IMR-90 (cell line): ENCODE measurements at regions not wholly inside any gene's neighbourhood (a gene's known extent, or its start where the extent isn't known, plus 50 kb on each side); places are given as distances from the start of the nearest gene placed in this dataset.

ENCODE experiments used
- CEBPB ChIP-seq: IDR thresholded peaks from 2 replicates; pipeline ENCODE4 v1.6.1; 2012; ENCODE audit warnings: low read depth, low read length, improper control_type of control experiment
- FOS ChIP-seq: fragments of 150-350 bp; IDR thresholded peaks from 2 replicates; pipeline ENCODE4 v1.6.1; 2016; ENCODE audit warnings: low read depth, low read length
- MAFK ChIP-seq: IDR thresholded peaks from 2 replicates; pipeline ENCODE4 v1.6.1; 2012; ENCODE audit warnings: low read depth, low read length, improper control_type of control experiment
- MAZ ChIP-seq: IDR thresholded peaks from 2 replicates; pipeline ENCODE4 v1.6.1; 2012; ENCODE audit warnings: low read depth, mild to moderate bottlenecking, low read length, improper control_type of control experiment, moderate library complexity, borderline replicate concordance
- MXI1 ChIP-seq: IDR thresholded peaks from 2 replicates; pipeline ENCODE4 v1.6.1; 2012; ENCODE audit warnings: low read depth, mild to moderate bottlenecking, low read length, moderate library complexity, borderline replicate concordance
- NFE2L2 ChIP-seq: fragments of 150-350 bp; IDR thresholded peaks from 2 replicates; pipeline ENCODE4 v1.6.1; 2016; ENCODE audit warnings: low read depth, mild to moderate bottlenecking, low read length
- POLR2A ChIP-seq: IDR thresholded peaks from 2 replicates; pipeline ENCODE4 v1.6.1; 2012; ENCODE audit warnings: mild to moderate bottlenecking, low read depth, low read length
- RAD21 ChIP-seq: IDR thresholded peaks from 2 replicates; pipeline ENCODE4 v1.6.1; 2012; ENCODE audit warnings: low read length, improper control_type of control experiment
- RCOR1 ChIP-seq: IDR thresholded peaks from 2 replicates; pipeline ENCODE4 v1.6.1; 2012; ENCODE audit warnings: mild to moderate bottlenecking, low read length, improper control_type of control experiment; ENCODE audit not compliant: insufficient replicate concordance
- RFX5 ChIP-seq: IDR thresholded peaks from 2 replicates; pipeline ENCODE4 v1.8.0; 2012; ENCODE audit warnings: low read depth, mild to moderate bottlenecking, low read length, moderate library complexity
- TF ChIP-seq, protein P1 (sequence below): conservative IDR thresholded peaks from 2 replicates; pipeline ENCODE4 v1.5.1; 2012; ENCODE audit warnings: mild to moderate bottlenecking, low read depth, low read length, improper control_type of control experiment
- TF ChIP-seq, protein P2 (sequence below): fragments of 150-350 bp; IDR thresholded peaks from 2 replicates; pipeline ENCODE4 v1.6.1; 2017; ENCODE audit warnings: mild to moderate bottlenecking, antibody characterized with exemption, low read length, low read depth
- TF ChIP-seq, protein P3 (sequence below): fragments of 150-350 bp; IDR thresholded peaks from 2 replicates; pipeline ENCODE4 v1.6.1; 2016; ENCODE audit warnings: low read depth, mild to moderate bottlenecking, low read length, moderate library complexity, borderline replicate concordance

DNA sequence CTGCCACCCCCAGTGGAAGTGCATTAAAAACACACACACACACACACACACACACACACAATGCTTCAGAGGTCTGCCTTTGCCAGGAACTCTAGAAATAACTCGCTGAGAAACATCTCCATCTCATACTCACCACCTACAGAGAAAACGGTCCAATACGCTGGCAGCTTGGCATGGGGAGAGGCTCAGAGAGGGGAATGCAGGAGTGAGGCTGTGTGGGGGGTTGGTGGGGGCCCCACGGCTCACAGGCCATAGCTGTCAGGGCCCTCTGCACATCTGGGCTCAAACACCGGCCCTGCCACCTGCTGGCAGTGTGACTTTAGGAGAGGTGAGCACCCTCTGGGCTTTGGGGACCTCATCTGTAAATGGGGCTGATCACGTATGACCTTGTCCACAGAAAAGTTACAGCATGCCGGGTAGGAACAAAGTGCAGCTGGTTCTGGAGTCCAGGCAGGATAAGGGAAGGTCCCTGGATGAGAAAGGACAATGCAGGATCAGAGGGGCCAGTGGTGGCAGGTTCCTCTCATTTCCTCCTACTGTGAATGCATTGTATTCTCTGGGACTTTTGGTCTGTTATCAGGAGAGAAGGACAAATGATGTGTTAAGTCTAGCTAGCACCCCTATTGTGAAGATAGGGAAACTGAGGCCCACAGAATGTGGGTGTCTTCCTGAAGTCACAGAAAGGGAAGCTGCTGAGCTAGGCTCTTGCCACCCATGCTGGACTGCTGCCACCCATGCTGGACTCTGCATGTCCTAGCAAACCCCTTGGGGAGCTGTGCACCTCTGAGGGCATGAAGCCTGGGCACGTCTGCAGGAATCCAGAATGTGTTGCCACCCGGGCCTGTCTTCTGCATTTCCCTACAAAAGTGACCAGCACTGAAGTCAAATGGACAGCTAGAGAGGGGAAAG, 404.6 kb downstream of the RPS24 start:
- TF ChIP-seq POLR2A (no peak), RFX5 (no peak), MAFK (no peak), CEBPB (no peak), MXI1 (no peak), RAD21 (no peak), NFE2L2 (no peak), RCOR1 (no peak), FOS (no peak), MAZ (no peak)
- TF ChIP-seq, protein P1, sequence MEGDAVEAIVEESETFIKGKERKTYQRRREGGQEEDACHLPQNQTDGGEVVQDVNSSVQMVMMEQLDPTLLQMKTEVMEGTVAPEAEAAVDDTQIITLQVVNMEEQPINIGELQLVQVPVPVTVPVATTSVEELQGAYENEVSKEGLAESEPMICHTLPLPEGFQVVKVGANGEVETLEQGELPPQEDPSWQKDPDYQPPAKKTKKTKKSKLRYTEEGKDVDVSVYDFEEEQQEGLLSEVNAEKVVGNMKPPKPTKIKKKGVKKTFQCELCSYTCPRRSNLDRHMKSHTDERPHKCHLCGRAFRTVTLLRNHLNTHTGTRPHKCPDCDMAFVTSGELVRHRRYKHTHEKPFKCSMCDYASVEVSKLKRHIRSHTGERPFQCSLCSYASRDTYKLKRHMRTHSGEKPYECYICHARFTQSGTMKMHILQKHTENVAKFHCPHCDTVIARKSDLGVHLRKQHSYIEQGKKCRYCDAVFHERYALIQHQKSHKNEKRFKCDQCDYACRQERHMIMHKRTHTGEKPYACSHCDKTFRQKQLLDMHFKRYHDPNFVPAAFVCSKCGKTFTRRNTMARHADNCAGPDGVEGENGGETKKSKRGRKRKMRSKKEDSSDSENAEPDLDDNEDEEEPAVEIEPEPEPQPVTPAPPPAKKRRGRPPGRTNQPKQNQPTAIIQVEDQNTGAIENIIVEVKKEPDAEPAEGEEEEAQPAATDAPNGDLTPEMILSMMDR: no peak
- TF ChIP-seq, protein P2, sequence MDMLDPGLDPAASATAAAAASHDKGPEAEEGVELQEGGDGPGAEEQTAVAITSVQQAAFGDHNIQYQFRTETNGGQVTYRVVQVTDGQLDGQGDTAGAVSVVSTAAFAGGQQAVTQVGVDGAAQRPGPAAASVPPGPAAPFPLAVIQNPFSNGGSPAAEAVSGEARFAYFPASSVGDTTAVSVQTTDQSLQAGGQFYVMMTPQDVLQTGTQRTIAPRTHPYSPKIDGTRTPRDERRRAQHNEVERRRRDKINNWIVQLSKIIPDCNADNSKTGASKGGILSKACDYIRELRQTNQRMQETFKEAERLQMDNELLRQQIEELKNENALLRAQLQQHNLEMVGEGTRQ: no peak
- TF ChIP-seq, protein P3, sequence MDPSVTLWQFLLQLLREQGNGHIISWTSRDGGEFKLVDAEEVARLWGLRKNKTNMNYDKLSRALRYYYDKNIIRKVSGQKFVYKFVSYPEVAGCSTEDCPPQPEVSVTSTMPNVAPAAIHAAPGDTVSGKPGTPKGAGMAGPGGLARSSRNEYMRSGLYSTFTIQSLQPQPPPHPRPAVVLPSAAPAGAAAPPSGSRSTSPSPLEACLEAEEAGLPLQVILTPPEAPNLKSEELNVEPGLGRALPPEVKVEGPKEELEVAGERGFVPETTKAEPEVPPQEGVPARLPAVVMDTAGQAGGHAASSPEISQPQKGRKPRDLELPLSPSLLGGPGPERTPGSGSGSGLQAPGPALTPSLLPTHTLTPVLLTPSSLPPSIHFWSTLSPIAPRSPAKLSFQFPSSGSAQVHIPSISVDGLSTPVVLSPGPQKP: no peak
